ENCODE measurements at regions not wholly inside any gene's neighbourhood (a gene's known extent, or its start where the extent isn't known, plus 50 kb on each side); places are given as distances from the start of the nearest gene placed in this dataset.

DNA sequence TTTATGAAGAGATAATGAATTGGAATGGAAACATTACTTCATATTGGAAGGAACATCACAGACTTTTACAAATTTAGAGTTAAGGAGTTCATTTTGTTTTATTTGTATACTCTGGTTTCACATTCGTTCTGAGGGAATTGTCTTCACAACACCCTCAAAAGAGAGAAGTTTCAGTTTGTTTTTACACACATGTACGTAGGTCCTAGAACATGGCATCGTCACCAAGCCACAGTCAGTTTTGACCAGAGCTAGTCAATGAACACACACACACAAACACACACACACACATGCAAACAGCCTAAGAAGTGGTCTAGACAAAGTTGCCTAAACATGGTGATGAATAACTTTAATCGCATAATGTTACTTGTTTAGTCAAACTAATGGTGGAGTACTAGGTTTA lies 427.9 kb upstream of the BCHE start:
- TF ChIP-seq, protein P1, sequence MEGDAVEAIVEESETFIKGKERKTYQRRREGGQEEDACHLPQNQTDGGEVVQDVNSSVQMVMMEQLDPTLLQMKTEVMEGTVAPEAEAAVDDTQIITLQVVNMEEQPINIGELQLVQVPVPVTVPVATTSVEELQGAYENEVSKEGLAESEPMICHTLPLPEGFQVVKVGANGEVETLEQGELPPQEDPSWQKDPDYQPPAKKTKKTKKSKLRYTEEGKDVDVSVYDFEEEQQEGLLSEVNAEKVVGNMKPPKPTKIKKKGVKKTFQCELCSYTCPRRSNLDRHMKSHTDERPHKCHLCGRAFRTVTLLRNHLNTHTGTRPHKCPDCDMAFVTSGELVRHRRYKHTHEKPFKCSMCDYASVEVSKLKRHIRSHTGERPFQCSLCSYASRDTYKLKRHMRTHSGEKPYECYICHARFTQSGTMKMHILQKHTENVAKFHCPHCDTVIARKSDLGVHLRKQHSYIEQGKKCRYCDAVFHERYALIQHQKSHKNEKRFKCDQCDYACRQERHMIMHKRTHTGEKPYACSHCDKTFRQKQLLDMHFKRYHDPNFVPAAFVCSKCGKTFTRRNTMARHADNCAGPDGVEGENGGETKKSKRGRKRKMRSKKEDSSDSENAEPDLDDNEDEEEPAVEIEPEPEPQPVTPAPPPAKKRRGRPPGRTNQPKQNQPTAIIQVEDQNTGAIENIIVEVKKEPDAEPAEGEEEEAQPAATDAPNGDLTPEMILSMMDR (optimal IDR thresholded peaks at IDR 0.05 in 1 of 3, IDR thresholded peaks at IDR 0.05 in 1 of 3, conservative IDR thresholded peaks at IDR 0.05 in 1 of 3; ENCODE audit: extremely low read depth in 1 of 3, insufficient read depth in 2 of 3, low read length in 3 of 3), result no peak
- no peak for TF ChIP-seq EZH2 (IDR thresholded peaks at IDR 0.05; ENCODE audit: low read length)

Measured in keratinocyte (primary cell).